GM12874 (cell line): ENCODE measurements at regions not wholly inside any gene's neighbourhood (a gene's known extent, or its start where the extent isn't known, plus 50 kb on each side); places are given as distances from the start of the nearest gene placed in this dataset.

ENCODE experiments used
- TF ChIP-seq, protein P1 (sequence below): IDR thresholded peaks from 2 replicates; pipeline ENCODE4 v1.5.1; 2011; ENCODE audit warnings: low read depth, mild to moderate bottlenecking, control low read depth, low read length, moderate library complexity; ENCODE audit not compliant: insufficient read depth

DNA sequence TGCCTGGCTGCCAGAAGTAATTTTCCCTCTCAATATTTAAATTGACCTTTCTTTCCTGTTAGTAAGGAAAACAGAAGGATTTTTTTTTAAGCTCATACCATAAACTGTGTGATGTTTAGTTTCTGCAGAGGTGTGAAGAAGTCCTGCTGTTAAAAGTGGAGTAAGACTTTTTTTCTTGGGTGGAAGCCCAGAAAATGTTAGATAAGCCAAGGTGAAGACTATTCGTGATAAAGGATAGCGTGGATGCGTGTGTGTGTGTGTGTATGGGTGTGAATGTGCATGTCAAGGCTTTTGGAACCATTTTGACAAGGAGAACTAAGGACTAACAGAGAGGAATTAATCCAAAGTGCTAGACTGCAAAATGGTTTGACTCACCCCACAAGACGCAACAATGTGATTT, 152.9 kb upstream of the SEL1L start:
- TF ChIP-seq, protein P1, sequence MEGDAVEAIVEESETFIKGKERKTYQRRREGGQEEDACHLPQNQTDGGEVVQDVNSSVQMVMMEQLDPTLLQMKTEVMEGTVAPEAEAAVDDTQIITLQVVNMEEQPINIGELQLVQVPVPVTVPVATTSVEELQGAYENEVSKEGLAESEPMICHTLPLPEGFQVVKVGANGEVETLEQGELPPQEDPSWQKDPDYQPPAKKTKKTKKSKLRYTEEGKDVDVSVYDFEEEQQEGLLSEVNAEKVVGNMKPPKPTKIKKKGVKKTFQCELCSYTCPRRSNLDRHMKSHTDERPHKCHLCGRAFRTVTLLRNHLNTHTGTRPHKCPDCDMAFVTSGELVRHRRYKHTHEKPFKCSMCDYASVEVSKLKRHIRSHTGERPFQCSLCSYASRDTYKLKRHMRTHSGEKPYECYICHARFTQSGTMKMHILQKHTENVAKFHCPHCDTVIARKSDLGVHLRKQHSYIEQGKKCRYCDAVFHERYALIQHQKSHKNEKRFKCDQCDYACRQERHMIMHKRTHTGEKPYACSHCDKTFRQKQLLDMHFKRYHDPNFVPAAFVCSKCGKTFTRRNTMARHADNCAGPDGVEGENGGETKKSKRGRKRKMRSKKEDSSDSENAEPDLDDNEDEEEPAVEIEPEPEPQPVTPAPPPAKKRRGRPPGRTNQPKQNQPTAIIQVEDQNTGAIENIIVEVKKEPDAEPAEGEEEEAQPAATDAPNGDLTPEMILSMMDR: no peak

DNA sequence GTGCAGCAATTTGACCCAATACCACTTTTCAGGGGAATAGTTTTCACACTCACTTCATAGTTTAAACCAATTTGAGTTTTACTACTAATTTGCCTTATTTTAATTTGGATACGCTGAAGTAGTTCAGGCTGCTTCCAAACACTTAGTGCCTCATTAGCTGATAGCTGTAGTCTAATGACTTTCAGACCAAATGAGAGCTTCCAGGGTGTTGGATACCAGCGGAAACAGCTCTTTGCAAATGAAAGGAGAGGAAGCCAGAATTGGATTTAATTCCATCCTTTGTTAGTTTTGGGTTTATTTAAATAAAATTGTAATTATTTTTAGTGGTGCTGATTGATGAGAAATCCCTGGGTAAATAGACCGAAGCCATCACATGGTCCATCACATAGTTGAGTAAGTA, 158.3 kb upstream of the SEL1L start:
- TF ChIP-seq, protein P1: no peak

GRCh38 chr14:81694419-81694818, 160.8 kb upstream of the SEL1L start:
- TF ChIP-seq, protein P1: no peak

DNA sequence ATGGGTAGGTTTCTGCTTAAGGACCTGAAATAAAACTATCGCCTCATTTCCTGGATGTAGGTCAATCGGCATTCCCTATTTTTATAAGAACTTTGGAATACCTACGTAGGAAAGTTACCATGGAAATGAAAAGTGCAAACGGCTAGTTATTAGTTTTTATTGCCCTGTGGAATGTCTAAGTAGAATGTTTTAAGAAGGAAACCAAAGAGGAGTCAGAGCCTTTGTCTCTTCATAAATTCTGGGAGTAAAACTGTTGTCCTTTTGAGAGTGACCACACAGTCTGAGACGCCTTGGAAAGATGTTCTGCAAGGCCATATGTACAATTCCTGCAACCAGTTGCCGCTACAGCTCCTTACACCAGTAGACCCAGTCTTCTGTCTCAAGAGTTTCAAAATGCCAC, 176.0 kb upstream of the SEL1L start:
- TF ChIP-seq, protein P1: no peak

DNA sequence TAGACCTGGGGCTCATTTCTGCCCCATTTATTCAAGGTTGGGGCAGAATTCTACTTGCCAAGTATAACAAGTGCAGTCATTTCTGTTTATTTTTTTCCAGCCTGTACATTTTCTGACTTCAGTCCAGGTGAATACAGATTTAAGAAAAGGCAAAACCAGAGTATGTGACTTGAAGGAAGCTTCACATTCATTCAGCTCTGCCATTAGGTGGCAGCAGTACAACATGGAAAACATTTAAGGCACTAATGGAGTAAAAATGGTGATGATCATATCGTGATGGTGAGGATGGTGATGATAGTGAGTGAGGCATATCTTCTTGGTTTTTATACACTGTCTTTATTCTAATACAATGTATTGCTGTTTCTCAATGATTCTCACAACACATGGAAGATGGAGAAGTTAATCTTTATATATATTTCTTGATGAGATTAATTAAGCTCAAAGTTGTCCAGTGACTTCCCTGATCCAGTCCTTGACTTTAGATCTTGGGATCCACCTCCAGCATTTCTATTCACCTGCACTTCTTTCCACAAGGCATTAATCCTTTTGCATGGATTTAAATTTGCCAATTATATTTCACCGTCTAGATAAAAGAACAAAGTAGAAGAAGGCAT, 176.7 kb upstream of the SEL1L start:
- TF ChIP-seq, protein P1: peak; percentile 42; the same call in 1 of the 2 replicates

GRCh38 chr14:81715731-81716130, 182.1 kb upstream of the SEL1L start:
- TF ChIP-seq, protein P1: no peak

DNA sequence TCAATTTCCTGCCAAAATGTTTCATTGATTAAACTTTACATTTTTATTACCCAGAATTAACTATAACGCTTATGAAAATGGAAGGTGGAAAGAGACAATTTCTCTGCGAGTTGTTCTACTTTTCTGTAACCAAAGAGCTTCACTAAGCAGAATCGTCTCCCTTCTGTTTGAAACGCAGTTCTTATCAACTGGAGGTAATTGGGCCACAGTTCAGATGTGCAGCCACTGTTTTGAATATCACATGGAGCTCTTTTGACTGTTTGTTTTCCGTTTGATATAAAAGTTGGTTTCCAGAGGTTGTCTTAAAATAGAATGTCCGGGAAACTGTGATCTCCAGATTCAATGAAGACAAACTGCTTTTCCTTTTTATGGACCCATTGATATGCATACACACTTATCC, 183.3 kb upstream of the SEL1L start:
- TF ChIP-seq, protein P1: no peak
